NCI-H524 treated with DMSO at 0.1 percent for 48 hours (cell line): ENCODE measurements at regions not wholly inside any gene's neighbourhood (a gene's known extent, or its start where the extent isn't known, plus 50 kb on each side); places are given as distances from the start of the nearest gene placed in this dataset.
"Not testable (repeated sequence)": the region's sequence is repeated elsewhere in the genome, so short reads cannot be mapped to it uniquely, and the experiment has no call there.

ENCODE experiments used
- DNase-seq: peaks from one replicate; lab custom pipeline; 2025; lab: John Stamatoyannopoulos, UW

GRCh38 chr1:172837816-172838679 is 179.1 kb downstream of the FASLG start:
- no peak for DNase-seq

DNA sequence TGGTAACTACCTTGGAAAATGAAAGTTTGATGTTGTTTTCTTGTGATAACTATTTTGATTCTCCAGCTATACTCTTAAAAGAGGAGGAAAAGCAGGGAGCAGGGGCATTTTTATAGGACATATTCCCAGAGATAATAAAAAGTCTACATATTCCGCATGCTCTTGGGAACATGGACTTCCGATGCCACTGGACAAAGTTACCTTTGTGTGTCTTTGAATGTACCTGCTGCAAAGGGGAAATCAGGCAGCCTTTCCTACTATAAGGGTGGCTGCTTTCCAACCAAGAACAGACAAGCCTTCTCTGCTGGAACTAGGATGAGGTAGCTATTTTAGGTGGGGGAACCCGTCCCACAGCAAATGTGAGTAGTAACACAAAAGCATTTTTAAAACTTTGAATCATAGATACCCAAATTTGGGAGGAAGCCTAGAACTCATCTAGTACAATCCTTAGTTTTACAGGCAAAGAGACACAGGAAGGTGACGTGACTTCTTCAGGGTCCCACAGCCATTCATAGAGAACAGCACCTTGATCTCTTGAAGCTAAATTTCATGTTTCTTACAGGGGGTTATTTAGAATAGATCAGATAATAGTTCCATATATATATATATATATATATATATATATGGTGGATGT is 179.9 kb downstream of the FASLG start:
- DNase-seq = no peak

DNA sequence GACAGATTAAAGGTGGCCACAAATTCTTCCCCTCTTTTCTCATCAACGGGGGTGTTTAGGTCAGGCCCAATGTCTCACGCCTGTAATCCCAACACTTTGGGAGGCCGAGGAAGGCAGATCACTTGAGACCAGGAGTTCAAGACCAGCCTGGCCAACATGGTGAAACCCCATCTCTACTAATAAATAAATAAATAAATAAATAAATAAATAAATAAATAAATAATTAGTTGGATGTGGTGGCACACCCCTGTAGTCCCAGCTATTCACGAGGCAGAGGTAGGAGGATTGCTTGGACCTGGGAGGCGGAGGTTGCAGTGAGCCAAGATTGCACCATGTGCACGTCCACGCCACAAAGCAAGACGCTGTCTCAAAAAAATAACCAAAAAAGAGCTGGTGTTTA is 180.7 kb downstream of the FASLG start:
- not testable (repeated sequence) for DNase-seq

DNA sequence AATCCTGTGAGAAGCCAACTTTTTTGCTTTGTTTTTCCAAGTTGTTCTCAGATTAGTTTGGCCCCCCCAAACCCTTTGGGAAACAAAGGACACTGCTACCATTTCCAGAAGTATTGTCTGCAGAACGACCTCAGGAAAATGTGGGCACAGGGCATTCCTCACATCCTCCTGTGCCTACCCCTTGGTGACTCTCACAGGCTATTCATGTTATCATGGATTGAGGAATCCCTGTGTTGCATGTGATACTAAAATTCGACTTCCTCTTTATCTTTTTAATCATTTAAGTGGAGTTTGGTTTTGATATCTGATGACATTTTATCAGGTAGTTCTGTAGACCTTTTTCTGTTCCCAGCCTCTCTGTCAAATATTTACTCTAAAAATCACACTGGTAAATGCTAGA is 184.5 kb downstream of the FASLG start:
- DNase-seq = no peak

- no peak for DNase-seq
Measured at GRCh38 chr1:172845371-172845770, 186.5 kb downstream of the FASLG start.

- DNase-seq = no peak
Measured at GRCh38 chr1:172845865-172846264, 187.0 kb downstream of the FASLG start.

DNA sequence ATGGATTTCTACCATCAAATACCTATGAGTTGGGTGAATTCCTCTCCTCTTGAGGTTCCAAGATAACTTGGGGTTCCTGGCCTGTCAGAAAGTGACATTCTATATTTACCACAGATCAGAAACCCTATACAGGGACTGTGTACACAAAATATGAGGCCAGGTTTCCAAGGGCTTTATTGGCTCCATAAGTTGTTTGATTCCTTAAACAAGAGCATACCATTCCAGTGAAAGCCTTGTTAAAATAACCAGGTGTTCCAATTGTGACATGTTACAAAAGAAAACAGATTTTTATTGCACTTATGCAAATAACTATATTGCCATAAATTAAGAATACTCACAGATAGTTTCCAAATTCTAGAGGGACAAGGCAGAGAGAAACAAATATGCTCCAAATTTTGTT is 188.9 kb downstream of the FASLG start:
- DNase-seq = not testable (repeated sequence)

DNA sequence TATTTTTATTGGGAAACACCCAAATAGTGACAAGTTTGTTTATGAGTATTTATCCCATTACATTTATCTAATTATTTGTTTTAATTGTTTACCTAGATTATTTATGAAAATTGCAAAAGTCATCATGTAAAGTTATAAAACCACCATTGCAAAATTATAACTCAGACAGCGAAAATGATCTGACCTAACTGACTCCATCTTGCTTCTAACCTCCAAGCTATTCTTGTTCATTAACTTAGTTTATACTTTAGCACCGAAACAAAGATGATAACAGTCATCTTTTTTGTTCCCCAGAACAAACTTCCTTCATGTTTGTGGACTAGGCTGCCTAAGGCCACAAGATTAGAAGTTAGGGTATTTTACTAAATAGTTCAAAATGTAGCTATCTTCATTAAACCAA is 190.8 kb downstream of the FASLG start:
- DNase-seq = no peak

DNA sequence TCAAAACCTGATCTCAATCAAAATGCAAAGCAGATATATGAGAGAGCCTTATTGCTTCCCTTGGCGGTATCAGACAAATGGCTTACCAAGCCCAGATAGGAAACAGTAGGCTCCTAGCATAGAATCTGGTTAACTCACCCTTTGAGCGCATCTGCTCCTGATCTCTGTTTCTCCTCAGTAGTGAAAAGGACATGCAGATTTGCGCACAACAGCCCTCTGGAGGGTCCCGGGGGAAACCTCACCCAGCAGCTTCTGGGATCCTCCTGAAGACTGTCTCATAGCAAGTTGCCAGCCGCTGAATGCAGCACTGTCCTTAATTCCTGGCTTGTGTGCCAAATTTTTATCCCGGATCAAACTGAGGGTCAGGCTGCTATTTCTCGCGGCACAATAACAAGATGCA is 192.2 kb downstream of the FASLG start:
- DNase-seq = no peak

GRCh38 chr1:172851856-172852255 is 193.0 kb downstream of the FASLG start:
- DNase-seq = no peak

- not testable (repeated sequence) for DNase-seq
Measured at GRCh38 chr1:172855983-172856382, 194.8 kb downstream of the TNFSF18 start.

GRCh38 chr1:172863031-172863430 is 187.7 kb downstream of the TNFSF18 start:
- DNase-seq = no peak

DNA sequence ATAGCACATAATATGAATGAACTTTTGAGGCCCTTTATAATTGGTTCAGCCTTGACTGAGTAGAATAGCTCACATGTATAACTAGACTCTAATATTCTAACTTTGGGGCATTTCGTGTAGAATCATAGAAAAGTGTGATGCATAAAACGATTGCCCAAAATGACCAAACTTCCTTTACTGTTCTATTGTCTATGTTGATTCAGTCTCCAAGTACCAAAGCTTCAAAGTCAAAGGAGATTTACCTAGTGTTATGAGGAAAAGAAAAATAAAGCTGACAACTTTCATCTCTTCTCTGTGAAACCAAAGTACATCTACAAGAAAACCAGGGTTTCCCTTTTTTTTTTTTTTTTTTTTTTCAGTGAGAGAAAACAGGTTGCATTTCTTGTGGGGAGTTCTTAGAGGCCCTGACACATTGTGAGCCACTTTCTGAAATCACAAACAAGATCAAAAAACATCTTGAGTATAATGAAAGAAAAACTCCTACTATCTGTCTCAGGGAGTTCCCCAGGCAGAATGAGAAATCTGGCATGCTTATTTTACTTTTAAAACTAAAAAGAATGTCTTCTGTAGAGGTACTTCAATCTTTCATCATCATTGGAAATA is 183.4 kb downstream of the TNFSF18 start:
- no peak for DNase-seq

GRCh38 chr1:172870901-172871606 is 179.7 kb downstream of the TNFSF18 start:
- no peak for DNase-seq

- DNase-seq = no peak
Measured at GRCh38 chr1:172874950-172875349, 175.8 kb downstream of the TNFSF18 start.

GRCh38 chr1:172875892-172876291 is 174.8 kb downstream of the TNFSF18 start:
- no peak for DNase-seq

GRCh38 chr1:172882385-172882784 is 168.4 kb downstream of the TNFSF18 start:
- DNase-seq = no peak

- no peak for DNase-seq
Measured at GRCh38 chr1:172882791-172883386, 167.9 kb downstream of the TNFSF18 start.

DNA sequence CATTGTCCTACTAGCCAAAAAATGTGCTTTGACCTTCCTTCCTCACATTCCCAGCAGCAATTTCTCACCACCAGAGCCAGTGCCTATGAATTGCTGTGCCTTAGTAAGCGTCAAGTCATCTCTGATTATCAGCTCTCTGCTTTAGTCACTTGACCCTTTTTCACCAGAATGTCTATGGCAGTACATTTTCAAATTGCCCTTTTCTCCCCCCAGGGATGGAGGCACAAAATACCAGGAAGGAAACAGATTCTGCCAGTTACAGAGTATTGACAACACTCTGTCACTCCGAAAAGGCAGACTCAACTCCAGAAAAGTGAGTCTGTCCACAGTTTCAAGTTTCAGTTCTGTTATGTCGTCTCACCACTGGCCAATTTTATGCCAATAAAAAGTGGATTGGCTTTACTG is 167.4 kb downstream of the TNFSF18 start:
- no peak for DNase-seq

DNA sequence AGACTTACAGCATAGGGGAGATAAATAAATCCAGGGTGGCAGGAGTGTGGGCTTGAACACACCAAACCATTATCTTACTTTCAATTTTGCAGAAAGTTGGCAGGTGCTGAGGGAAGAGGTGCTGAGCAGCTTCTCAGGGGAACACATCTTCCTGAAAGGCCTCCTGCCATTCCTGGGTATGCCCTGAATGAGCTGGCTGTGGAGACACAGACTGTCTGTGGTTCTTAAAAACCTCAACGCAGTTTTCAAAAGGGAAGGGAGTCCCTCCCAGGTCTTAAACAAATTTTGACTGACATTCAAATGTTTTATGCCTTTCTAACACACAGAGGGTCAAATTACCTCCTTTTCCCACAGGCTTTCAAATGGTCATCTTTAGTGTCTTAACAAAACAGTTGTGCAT is 166.9 kb downstream of the TNFSF18 start:
- DNase-seq = no peak

DNA sequence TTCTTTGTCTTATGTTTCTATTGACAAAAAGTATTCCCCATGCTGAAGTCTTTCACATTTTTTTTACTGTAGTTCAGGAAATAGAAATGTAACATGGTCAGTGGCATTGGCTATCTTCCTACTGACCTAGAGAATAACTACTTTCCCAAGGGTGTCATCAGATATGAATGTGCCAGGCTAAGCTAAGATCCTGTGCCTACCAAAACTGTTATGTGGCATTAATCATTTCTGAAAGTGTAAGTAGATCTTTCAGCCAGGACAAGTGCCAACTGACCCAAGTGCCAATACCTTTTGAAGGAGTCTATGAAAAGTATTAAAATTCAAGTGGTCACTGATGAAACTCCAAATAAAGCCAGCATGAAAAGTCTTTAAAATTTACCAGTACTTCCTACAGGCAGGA is 165.3 kb downstream of the TNFSF18 start:
- DNase-seq = no peak

DNA sequence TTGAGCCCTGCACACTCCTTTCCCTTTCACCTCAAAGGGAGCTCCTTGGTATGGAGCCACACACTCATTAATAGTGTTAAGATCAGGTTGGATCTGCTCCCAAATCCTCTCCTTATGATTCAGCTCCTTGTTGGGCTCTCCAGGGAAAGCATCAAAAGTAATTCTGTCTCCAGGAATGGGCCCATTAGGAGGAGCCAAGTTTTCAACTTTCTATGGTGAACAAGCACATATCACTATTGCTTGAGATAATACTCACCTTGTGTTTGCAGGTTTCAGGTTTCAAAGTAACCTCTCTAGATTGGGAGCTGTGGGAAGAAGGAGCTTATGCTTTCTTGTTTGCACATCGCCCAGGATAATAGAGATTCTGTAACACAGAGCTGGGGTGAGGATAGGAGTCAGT is 164.8 kb downstream of the TNFSF18 start:
- DNase-seq = no peak
